Nephron (organoid): ENCODE measurements at regions not wholly inside any gene's neighbourhood (a gene's known extent, or its start where the extent isn't known, plus 50 kb on each side); places are given as distances from the start of the nearest gene placed in this dataset.

Source experiments
- H3K27ac Mint-ChIP-seq, 3 experiments: 2 replicates each; pipeline ENCODE4 v1.8.0; 2020; ENCODE audit warnings: mixed read lengths in 3 of 3, mild to moderate bottlenecking in 2 of 3, moderate library complexity in 1 of 3
- H3K27me3 Mint-ChIP-seq: 2 replicates; pipeline ENCODE4 v1.8.0; 2021; ENCODE audit warnings: low read depth, mild to moderate bottlenecking, moderate library complexity, mixed read lengths
- H3K36me3 Mint-ChIP-seq: 2 replicates; pipeline ENCODE4 v1.8.0; 2020; ENCODE audit warnings: low read depth, mixed read lengths
- H3K4me1 Mint-ChIP-seq: 2 replicates; pipeline ENCODE4 v1.8.0; 2020; ENCODE audit warnings: mixed read lengths
- H3K4me3 Mint-ChIP-seq, 3 experiments: 2 replicates each; pipeline ENCODE4 v1.8.0; 2020; ENCODE audit warnings: mild to moderate bottlenecking in 3 of 3, mixed read lengths in 3 of 3, moderate library complexity in 2 of 3
- H3K9me3 Mint-ChIP-seq: 2 replicates; pipeline ENCODE4 v1.8.0; 2020; ENCODE audit warnings: mixed read lengths
- CTCF ChIP-seq, 3 experiments: fragments of 200-600 bp; sonication (generic); IDR thresholded peaks; one replicate each; pipeline ENCODE4 v1.5.0; 2021; ENCODE audit warnings: antibody characterized with exemption in 3 of 3; ENCODE audit not compliant: unreplicated experiment in 3 of 3

- Mint-ChIP-seq H3K27ac (peak overlapping the region in 1 of 3 experiments; percentile 9), H3K4me1 (peaks cover 7% of the 10 kb centered on the region), H3K27me3 (no peaks in the 10 kb centered on the region), H3K4me3 (no peak overlapping the region), H3K36me3 (peaks cover 16% of the 10 kb centered on the region), H3K9me3 (peaks cover 19% of the 10 kb centered on the region)
- no peak for TF ChIP-seq CTCF (IDR thresholded peaks at IDR 0.05; ENCODE audit: unreplicated experiment in 3 of 3)
These were observed 192.3 kb upstream of the NT5C1B start for GRCh38 chr2:18781541-18782280.

DNA sequence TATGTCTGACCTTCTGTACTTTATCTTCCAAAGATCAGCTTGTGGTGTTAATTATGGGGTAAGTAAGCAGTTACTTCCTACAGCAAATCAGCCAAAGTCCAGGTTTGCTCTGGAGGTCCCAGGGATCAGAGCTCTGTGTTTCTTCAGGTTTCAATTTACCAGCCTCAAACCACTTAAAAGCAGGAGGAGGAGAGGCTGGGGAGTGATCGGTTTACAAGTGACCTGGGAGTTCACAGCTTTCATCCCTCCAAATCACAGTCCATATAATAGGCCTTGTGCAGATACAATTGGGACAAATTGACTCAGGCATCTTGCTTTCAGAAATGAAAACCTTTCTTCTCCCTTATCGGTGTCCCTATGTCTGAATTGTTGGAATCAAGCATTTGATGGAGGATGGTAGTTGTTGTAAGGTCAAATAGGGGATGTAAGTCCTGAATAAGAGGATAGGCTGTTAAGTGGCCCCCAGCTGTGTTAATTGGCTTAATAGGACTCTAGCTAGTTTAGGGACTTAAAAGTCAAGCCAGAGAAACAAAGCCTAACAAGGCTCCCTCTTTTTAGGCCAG lies 188.0 kb upstream of the NT5C1B start:
- TF ChIP-seq CTCF (IDR thresholded peaks at IDR 0.05; ENCODE audit: unreplicated experiment in 3 of 3), result no peak
- Mint-ChIP-seq H3K27ac (peak overlapping the region in 2 of 3 experiments; percentile 7 to 41), H3K4me1 (peaks cover 12% of the 10 kb centered on the region), H3K9me3 (no peaks in the 10 kb centered on the region), H3K27me3 (no peaks in the 10 kb centered on the region), H3K36me3 (no peaks in the 10 kb centered on the region), H3K4me3 (no peak overlapping the region)

- Mint-ChIP-seq H3K27ac (no peak overlapping the region), H3K9me3 (peaks cover 15% of the 10 kb centered on the region), H3K27me3 (no peaks in the 10 kb centered on the region), H3K4me1 (no peaks in the 10 kb centered on the region), H3K4me3 (no peak overlapping the region), H3K36me3 (peaks cover 12% of the 10 kb centered on the region)
- no peak for TF ChIP-seq CTCF (IDR thresholded peaks at IDR 0.05; ENCODE audit: unreplicated experiment in 3 of 3)
These were observed 181.8 kb upstream of the NT5C1B start for GRCh38 chr2:18771212-18771611.

GRCh38 chr2:18763338-18763737 lies 174.0 kb upstream of the NT5C1B start:
- H3K4me1 Mint-ChIP-seq, result peaks cover 17% of the 10 kb centered on the region
- peaks cover 12% of the 10 kb centered on the region for H3K36me3 Mint-ChIP-seq
- H3K4me3 Mint-ChIP-seq, result no peak overlapping the region
- TF ChIP-seq CTCF (IDR thresholded peaks at IDR 0.05; ENCODE audit: unreplicated experiment in 3 of 3), result no peak
- no peaks in the 10 kb centered on the region for H3K27me3 Mint-ChIP-seq
- H3K9me3 Mint-ChIP-seq, result peaks cover 19% of the 10 kb centered on the region
- H3K27ac Mint-ChIP-seq, result peak overlapping the region; percentile 7 to 76 (median 62)

DNA sequence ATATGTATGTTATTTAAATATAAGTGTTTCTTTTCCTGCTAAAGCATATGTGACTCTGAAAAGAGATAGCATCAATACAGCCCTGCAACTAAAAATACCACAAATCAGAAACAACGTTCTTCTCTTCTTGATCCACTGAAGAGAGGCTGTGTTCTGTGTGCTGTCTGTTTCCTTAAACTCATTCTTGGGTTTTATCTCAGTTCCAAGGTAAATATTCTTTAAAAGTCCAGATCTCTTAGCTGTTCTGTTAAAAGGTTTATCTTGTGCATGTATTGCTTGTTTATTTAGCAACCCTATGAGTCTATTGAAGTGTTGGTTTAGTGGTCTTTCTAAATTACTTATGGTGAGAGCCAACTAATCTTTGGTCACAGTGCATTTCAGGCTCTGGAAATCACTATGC lies 173.3 kb upstream of the NT5C1B start:
- Mint-ChIP-seq H3K4me1 (peaks cover 17% of the 10 kb centered on the region), H3K36me3 (peaks cover 10% of the 10 kb centered on the region), H3K27ac (peak overlapping the region; percentile 7 to 76 (median 62)), H3K4me3 (no peak overlapping the region), H3K27me3 (no peaks in the 10 kb centered on the region), H3K9me3 (peaks cover 20% of the 10 kb centered on the region)
- TF ChIP-seq CTCF (IDR thresholded peaks at IDR 0.05; ENCODE audit: unreplicated experiment in 3 of 3), result no peak

GRCh38 chr2:18754286-18754685 lies 164.9 kb upstream of the NT5C1B start:
- no peak overlapping the region for H3K4me3 Mint-ChIP-seq
- peaks cover 8% of the 10 kb centered on the region for H3K9me3 Mint-ChIP-seq
- H3K27ac Mint-ChIP-seq, result no peak overlapping the region
- H3K36me3 Mint-ChIP-seq, result no peaks in the 10 kb centered on the region
- no peaks in the 10 kb centered on the region for H3K27me3 Mint-ChIP-seq
- peaks cover 20% of the 10 kb centered on the region for H3K4me1 Mint-ChIP-seq
- TF ChIP-seq CTCF (IDR thresholded peaks at IDR 0.05; ENCODE audit: unreplicated experiment in 3 of 3), result no peak
